SH-SY5Y (cell line): ENCODE measurements at regions not wholly inside any gene's neighbourhood (a gene's known extent, or its start where the extent isn't known, plus 50 kb on each side); places are given as distances from the start of the nearest gene placed in this dataset.

Experiments
- GATA2 ChIP-seq: IDR thresholded peaks from 2 replicates; pipeline ENCODE4 v1.6.1; 2011; ENCODE audit warnings: mild to moderate bottlenecking, low read depth, low read length
- GATA3 ChIP-seq: IDR thresholded peaks from 2 replicates; pipeline ENCODE4 v1.6.1; 2011; ENCODE audit warnings: low read depth, mild to moderate bottlenecking, low read length, moderate library complexity

- TF ChIP-seq GATA2 (no peak), GATA3 (no peak)
Observed at GRCh38 chr15:97317163-97317562, 643.3 kb upstream of the ARRDC4 start.
